SK-N-MC (cell line): ENCODE measurements at regions not wholly inside any gene's neighbourhood (a gene's known extent, or its start where the extent isn't known, plus 50 kb on each side); places are given as distances from the start of the nearest gene placed in this dataset.

Source experiments
- DNase-seq: peaks from one replicate; pipeline ENCODE4 v3.0.0-alpha.2; 2011; ENCODE audit warnings: low read depth, low spot score
- H3K27ac ChIP-seq: fragments of 200-600 bp; sonication (generic); 2 replicates; pipeline ENCODE4 v1.5.1; 2016; ENCODE audit warnings: mixed run types
- H3K36me3 ChIP-seq: fragments of 200-600 bp; sonication (generic); 2 replicates; pipeline ENCODE4 v1.6.1; 2017; ENCODE audit warnings: antibody characterized with exemption, low read length, mixed read lengths; ENCODE audit not compliant: insufficient read depth
- H3K4me3 ChIP-seq: fragments of 200-600 bp; sonication (generic); 2 replicates; pipeline ENCODE4 v1.5.1; 2016
- H3K9ac ChIP-seq: fragments of 200-600 bp; sonication (generic); 2 replicates; pipeline ENCODE4 v1.8.0; 2017; ENCODE audit warnings: mixed run types, mixed read lengths; ENCODE audit not compliant: insufficient read length
- H3K9me3 ChIP-seq: fragments of 200-600 bp; sonication (generic); 2 replicates; pipeline ENCODE4 v1.6.1; 2017; ENCODE audit warnings: low read depth, mild to moderate bottlenecking, antibody characterized with exemption, low read length, moderate library complexity, mixed read lengths
- EZH2 ChIP-seq: fragments of 200-600 bp; sonication (generic); IDR thresholded peaks from one replicate; pipeline ENCODE4 v1.6.1; 2017; ENCODE audit warnings: antibody characterized with exemption
- FOXP2 ChIP-seq: optimal IDR thresholded peaks from 2 replicates; pipeline ENCODE3; 2011; ENCODE audit warnings: mild to moderate bottlenecking, moderate library complexity; ENCODE audit not compliant: insufficient read depth; ENCODE audit errors: extremely low read length, control extremely low read depth
- POLR2AphosphoS5 ChIP-seq: IDR thresholded peaks from 2 replicates; pipeline ENCODE4 v1.6.1; 2012; ENCODE audit warnings: mild to moderate bottlenecking, low read depth, low read length, borderline replicate concordance

DNA sequence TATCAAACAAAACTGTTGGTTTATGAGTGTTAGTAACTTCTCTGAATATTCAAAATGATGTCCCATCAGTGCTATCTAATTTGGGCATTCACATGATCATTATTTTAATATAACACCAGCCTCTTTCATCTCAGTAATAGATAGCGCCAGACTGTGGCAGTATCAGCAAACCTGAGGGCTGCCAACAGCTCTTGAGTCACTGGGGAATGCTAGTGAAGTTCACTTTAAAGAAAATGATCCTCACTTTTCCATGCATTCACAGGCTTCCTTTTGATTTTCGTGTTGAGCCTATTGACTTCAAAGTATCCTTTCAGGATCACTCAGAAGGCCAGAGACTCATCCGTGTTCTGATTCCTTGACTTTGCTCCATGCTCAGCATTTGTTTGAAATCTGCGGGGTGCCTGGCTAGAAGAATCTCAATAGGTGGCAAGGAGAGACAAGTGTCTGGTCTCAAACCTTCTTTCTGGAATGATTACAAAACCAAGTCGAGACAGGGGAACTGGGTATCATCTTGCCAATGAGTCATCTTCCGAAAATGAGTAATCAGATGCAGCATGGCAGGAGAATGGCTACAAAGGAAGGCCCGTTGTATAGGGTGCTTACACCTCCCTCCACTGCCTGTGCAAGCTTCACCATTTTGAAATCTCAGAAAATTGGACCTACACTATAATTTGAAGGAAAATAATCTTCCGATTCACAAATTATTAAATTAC, 509.1 kb downstream of the RASEF start:
- Histone ChIP-seq H3K9me3 (no peaks in the 10 kb centered on the region), H3K9ac (no peak overlapping the region), H3K27ac (no peak overlapping the region), H3K36me3 (no peaks in the 10 kb centered on the region), H3K4me3 (no peak overlapping the region)
- DNase-seq, result no peak
- TF ChIP-seq POLR2AphosphoS5, result no peak
- no peak for TF ChIP-seq EZH2
- TF ChIP-seq FOXP2, result no peak

DNA sequence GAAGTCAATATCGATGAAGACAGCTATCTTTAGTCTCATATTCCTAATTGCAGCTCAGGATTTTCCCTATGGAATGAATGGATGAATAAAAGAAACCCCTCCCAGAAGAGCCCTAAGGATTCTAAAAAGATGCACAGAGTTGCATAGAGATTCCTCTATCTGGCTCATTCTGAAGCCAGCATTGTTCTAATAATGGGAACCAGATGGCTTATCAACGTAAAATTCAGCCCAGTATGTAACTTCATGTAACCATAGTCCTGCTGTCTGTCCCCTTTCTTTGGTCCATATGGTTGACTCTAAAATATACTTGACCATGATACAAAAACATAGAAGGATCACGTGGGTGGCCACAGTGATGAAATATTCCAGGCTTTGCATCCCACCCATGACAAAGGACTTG, 508.6 kb downstream of the RASEF start:
- no peak overlapping the region for H3K9ac ChIP-seq

DNA sequence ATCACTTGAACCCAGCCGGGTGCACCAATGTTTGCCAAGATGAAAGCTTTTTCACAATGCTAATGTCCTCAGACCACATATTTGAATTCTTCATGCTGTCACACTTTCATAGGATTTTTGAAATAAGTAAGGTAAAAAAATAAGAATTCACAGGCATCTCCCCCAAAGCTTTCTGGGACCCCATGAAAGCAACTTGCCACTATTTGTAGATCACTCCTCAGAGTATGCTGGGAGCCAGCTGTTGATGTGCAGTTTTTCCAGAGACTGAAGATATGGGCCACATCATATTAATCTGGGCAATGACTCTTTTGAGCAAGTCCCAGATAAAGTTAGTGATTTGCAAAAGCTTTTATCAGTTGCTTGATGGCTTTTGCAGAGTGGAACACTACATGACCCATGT, 507.9 kb downstream of the RASEF start:
- H3K9me3 ChIP-seq, result no peaks in the 10 kb centered on the region
- no peak overlapping the region for H3K4me3 ChIP-seq
- H3K36me3 ChIP-seq, result no peaks in the 10 kb centered on the region
- no peak overlapping the region for H3K27ac ChIP-seq
- TF ChIP-seq FOXP2, result no peak
- TF ChIP-seq EZH2, result no peak
- TF ChIP-seq POLR2AphosphoS5, result no peak
- no peak overlapping the region for H3K9ac ChIP-seq
- no peak for DNase-seq

More for the DNA sequence above, 508.6 kb downstream of the RASEF start:
- Histone ChIP-seq H3K27ac (no peak overlapping the region), H3K9me3 (no peaks in the 10 kb centered on the region), H3K36me3 (no peaks in the 10 kb centered on the region), H3K4me3 (no peak overlapping the region)
- TF ChIP-seq FOXP2 (no peak), EZH2 (no peak)
- no peak for DNase-seq

DNA sequence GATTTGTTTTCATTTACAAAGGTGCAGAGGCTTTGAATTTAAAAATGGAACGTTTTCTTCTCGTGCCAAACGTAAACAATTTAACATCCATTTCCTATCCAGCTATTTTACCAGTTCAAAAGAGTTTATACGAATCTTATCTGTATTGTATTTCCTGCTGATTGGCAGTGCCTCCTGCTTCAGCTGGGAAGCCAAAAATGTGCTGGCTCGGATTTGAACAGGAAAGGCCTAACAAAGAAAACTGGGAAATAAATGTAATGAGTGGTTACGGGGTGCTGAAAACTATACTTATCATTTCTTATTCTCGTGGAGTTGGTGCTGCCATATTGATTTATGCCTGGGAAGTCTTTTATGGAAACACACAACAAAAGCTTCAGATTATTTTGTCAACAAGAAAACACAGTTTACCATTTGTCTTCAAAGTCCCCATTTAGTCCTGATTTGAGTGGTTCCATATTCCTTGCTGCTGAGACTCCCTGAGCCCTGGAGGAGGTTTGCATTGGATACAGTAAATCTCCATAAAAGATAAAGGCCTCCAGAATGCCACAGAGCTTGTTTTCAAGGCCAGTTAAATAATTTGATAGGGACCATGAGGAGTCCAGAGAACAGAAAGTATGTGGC, 507.4 kb downstream of the RASEF start:
- Histone ChIP-seq H3K9ac (no peak overlapping the region), H3K36me3 (no peaks in the 10 kb centered on the region), H3K4me3 (no peak overlapping the region), H3K9me3 (no peaks in the 10 kb centered on the region), H3K27ac (no peak overlapping the region)
- TF ChIP-seq FOXP2, result no peak
- no peak for TF ChIP-seq EZH2
- no peak for TF ChIP-seq POLR2AphosphoS5
- no peak for DNase-seq

DNA sequence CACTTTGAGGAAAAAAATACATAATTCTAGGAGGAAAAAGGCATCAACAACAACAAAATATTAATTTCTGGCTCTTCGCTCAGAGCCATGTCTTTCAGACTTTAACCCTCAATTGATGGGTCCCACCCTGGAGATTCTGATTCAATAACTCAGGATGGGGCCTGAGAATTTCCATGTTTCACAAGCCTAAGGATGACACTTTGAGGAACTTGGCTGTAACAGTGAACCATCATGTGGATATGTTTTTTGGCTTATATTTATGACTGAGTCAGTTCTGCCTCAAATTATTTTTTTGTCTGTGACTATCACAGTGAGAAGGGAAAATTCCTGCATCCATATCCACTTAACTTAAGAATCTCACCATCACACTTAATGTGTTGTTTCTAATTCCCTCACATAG, 504.6 kb downstream of the RASEF start:
- no peak for DNase-seq
- H3K36me3 ChIP-seq, result no peaks in the 10 kb centered on the region
- H3K9me3 ChIP-seq, result no peaks in the 10 kb centered on the region
- no peak overlapping the region for H3K27ac ChIP-seq
- no peak for TF ChIP-seq FOXP2
- no peak for TF ChIP-seq POLR2AphosphoS5
- no peak for TF ChIP-seq EZH2
- no peak overlapping the region for H3K4me3 ChIP-seq
- H3K9ac ChIP-seq, result no peak overlapping the region

DNA sequence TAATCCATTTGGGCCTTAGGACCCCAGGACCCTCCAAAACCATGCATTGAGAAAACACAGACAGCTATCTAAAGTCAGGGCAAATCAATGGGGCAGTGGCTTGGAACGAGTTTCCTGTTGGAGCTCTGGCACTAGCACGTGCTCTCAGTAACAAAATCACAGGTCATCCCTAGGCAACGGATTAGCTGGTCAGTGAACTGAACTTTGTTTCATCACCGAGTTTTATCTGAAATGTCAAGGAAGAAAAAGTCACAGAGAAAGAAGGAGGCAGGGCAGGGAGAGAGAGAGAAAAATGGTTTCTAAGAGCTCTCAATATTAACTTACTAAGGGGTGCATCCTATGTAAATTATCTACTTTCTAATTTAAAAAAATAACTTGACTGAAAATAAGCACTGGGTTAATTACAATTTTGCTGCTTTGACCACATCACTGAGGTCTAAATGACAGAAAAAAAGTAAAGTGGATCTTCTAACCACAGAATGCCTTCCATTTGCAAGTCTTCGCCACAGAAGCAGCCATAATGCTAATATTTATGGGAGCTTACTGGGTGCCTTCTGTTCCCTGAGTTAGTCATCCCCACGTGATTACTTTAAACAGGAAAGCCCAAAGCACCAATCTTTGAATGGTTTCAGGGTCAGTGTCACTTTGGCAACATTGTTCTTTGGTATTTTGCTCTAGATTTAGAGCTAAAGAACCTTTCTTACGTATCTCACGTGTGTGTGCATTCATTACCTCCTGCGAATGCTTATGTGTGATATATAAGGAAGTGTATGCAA, 503.9 kb downstream of the RASEF start:
- Histone ChIP-seq H3K9ac (no peak overlapping the region), H3K36me3 (no peaks in the 10 kb centered on the region), H3K27ac (no peak overlapping the region), H3K4me3 (no peak overlapping the region), H3K9me3 (no peaks in the 10 kb centered on the region)
- TF ChIP-seq EZH2, result no peak
- no peak for TF ChIP-seq FOXP2
- no peak for TF ChIP-seq POLR2AphosphoS5
- DNase-seq, result no peak

DNA sequence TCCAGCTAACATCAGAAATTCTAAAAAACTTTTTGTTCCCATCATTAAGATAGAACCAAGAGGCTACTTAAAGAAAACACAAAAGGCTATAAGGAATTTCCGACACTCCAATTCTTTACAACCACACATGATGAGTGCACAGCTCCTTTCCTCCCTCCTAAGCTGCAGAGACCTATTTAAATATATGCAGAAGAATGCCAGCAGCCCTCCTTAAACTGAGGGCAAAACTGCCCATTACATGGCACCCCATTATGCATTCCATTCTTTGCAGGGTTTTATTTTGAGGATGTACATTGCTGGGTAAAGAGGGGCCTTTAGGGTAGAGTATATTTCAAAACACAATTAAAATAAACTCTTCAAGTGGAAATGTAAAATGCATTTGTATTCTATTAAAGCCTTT, 502.9 kb downstream of the RASEF start:
- DNase-seq, result no peak
- Histone ChIP-seq H3K9ac (no peak overlapping the region), H3K9me3 (no peaks in the 10 kb centered on the region), H3K27ac (no peak overlapping the region), H3K36me3 (no peaks in the 10 kb centered on the region), H3K4me3 (no peak overlapping the region)
- TF ChIP-seq EZH2, result no peak
- no peak for TF ChIP-seq POLR2AphosphoS5
- TF ChIP-seq FOXP2, result no peak

DNA sequence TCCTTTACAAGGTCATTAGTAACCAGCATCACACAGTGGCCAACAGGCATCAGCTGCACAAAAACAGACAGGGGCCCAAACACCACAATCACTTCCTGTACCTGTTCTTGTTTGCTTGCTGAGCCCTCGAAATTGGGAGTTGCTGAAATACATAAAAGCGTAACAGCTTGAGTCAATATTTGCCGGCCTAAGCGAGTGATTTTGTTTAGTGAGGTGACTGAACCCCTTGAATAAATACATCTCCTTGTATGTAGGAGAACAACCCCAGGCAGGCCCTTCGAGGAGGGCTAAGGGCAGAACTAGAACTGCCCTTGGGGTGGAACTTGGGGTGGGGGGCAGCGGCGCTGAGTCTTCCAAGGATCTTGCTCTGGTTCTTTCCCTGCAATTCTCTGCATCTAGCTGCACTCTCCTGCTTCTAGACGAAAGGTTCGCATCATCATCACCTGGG, 502.5 kb downstream of the RASEF start:
- no peak overlapping the region for H3K27ac ChIP-seq
- no peak for DNase-seq
- no peak overlapping the region for H3K4me3 ChIP-seq
- H3K9ac ChIP-seq, result no peak overlapping the region
- H3K36me3 ChIP-seq, result no peaks in the 10 kb centered on the region
- no peaks in the 10 kb centered on the region for H3K9me3 ChIP-seq
- no peak for TF ChIP-seq POLR2AphosphoS5
- no peak for TF ChIP-seq EZH2

DNA sequence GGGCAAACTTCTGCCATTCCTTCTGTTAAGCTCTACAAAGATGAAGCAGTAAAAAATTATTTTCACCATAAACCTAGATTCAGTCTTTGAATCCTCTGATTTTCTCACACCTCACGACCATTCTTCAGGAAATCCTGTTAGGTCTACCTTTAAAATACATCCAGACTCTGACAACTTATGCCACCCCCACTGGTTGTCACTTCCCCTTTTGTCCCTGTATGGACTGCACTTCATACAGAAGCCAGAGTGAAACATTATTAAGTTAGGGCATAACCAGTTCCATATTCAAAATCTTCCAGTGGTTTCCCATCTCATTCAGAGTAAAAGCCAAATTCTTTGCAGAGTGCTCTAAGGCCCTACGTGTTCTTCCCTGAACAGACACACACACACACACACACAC, 499.8 kb downstream of the RASEF start:
- Histone ChIP-seq H3K27ac (no peak overlapping the region), H3K36me3 (no peaks in the 10 kb centered on the region), H3K9ac (no peak overlapping the region), H3K4me3 (no peak overlapping the region), H3K9me3 (no peaks in the 10 kb centered on the region)
- no peak for DNase-seq
- no peak for TF ChIP-seq EZH2
- no peak for TF ChIP-seq FOXP2
- no peak for TF ChIP-seq POLR2AphosphoS5
